ENCODE measurements at regions not wholly inside any gene's neighbourhood (a gene's known extent, or its start where the extent isn't known, plus 50 kb on each side); places are given as distances from the start of the nearest gene placed in this dataset.

- no peak for TF ChIP-seq POLR2A (IDR thresholded peaks at IDR 0.05)
- TF ChIP-seq, protein P1, sequence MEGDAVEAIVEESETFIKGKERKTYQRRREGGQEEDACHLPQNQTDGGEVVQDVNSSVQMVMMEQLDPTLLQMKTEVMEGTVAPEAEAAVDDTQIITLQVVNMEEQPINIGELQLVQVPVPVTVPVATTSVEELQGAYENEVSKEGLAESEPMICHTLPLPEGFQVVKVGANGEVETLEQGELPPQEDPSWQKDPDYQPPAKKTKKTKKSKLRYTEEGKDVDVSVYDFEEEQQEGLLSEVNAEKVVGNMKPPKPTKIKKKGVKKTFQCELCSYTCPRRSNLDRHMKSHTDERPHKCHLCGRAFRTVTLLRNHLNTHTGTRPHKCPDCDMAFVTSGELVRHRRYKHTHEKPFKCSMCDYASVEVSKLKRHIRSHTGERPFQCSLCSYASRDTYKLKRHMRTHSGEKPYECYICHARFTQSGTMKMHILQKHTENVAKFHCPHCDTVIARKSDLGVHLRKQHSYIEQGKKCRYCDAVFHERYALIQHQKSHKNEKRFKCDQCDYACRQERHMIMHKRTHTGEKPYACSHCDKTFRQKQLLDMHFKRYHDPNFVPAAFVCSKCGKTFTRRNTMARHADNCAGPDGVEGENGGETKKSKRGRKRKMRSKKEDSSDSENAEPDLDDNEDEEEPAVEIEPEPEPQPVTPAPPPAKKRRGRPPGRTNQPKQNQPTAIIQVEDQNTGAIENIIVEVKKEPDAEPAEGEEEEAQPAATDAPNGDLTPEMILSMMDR (IDR thresholded peaks at IDR 0.05): no peak
- TF ChIP-seq EP300 (IDR thresholded peaks at IDR 0.05): no peak
- TF ChIP-seq POLR2AphosphoS5 (IDR thresholded peaks at IDR 0.05): no peak
These were observed 59.4 kb upstream of the FMOD start for GRCh38 chr1:203410182-203410900.
